ENCODE measurements at regions not wholly inside any gene's neighbourhood (a gene's known extent, or its start where the extent isn't known, plus 50 kb on each side); places are given as distances from the start of the nearest gene placed in this dataset.

- Histone ChIP-seq H2AFZ (ENCODE audit: low read depth, low read length) (no peak overlapping the region), H3K4me1 (ENCODE audit: insufficient read depth, low read length) (peaks cover 31% of the 10 kb centered on the region), H3K9me3 (ENCODE audit: insufficient read depth, low read length, severe bottlenecking) (no peaks in the 10 kb centered on the region), H3K4me2 (ENCODE audit: insufficient read depth, low read length) (no peak overlapping the region), H3K27me3 (ENCODE audit: insufficient read depth, low read length, poor library complexity) (no peaks in the 10 kb centered on the region), H3K79me2 (ENCODE audit: insufficient read depth, low read length) (no peaks in the 10 kb centered on the region), H3K9ac (ENCODE audit: low read depth, low read length) (no peak overlapping the region), H3K4me3 (ENCODE audit: low read depth in 1 of 2, low read length in 2 of 2) (no peak overlapping the region), H4K20me1 (ENCODE audit: insufficient read depth, low read length) (no peaks in the 10 kb centered on the region), H3K36me3 (ENCODE audit: insufficient read depth, low read length) (no peaks in the 10 kb centered on the region), H3K27ac (ENCODE audit: low read length) (no peak overlapping the region)
- ATAC-seq (ENCODE audit: insufficient read depth, low read depth) (no peak), DNase-seq (no peak)
- TF ChIP-seq EZH2 (IDR thresholded peaks at IDR 0.05; ENCODE audit: borderline replicate concordance, low read depth, low read length, severe bottlenecking): no peak
- TF ChIP-seq, protein P1, sequence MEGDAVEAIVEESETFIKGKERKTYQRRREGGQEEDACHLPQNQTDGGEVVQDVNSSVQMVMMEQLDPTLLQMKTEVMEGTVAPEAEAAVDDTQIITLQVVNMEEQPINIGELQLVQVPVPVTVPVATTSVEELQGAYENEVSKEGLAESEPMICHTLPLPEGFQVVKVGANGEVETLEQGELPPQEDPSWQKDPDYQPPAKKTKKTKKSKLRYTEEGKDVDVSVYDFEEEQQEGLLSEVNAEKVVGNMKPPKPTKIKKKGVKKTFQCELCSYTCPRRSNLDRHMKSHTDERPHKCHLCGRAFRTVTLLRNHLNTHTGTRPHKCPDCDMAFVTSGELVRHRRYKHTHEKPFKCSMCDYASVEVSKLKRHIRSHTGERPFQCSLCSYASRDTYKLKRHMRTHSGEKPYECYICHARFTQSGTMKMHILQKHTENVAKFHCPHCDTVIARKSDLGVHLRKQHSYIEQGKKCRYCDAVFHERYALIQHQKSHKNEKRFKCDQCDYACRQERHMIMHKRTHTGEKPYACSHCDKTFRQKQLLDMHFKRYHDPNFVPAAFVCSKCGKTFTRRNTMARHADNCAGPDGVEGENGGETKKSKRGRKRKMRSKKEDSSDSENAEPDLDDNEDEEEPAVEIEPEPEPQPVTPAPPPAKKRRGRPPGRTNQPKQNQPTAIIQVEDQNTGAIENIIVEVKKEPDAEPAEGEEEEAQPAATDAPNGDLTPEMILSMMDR (IDR thresholded peaks at IDR 0.05; ENCODE audit: borderline replicate concordance, extremely low read depth, low read length, poor library complexity, severe bottlenecking): no peak
Observed at GRCh38 chr18:28789502-28789901, 612.6 kb upstream of the CDH2 start.

DNA sequence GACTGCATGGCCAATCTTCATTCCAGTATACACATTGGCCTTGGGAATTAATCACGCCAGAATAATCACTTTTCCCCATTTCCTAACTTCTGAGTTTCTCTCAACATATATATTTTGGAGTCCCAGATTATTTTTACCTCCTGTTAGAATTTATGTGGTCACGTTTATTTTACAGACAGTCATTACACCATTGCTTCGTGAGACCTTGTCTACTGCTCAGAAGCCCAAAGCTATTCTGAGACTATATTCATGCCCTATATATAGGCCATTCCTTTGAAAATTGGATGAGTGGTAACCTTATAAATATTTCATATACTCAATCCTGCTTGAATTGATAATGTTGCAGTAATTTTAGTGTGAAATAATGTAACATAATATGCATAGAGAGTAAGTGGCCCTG, 610.0 kb upstream of the CDH2 start:
- Histone ChIP-seq H4K20me1 (ENCODE audit: insufficient read depth, low read length) (no peaks in the 10 kb centered on the region), H3K36me3 (ENCODE audit: insufficient read depth, low read length) (no peaks in the 10 kb centered on the region), H3K4me3 (ENCODE audit: low read depth in 1 of 2, low read length in 2 of 2) (no peak overlapping the region), H3K27me3 (ENCODE audit: insufficient read depth, low read length, poor library complexity) (no peaks in the 10 kb centered on the region), H2AFZ (ENCODE audit: low read depth, low read length) (no peak overlapping the region), H3K9ac (ENCODE audit: low read depth, low read length) (no peak overlapping the region), H3K9me3 (ENCODE audit: insufficient read depth, low read length, severe bottlenecking) (no peaks in the 10 kb centered on the region), H3K4me2 (ENCODE audit: insufficient read depth, low read length) (no peak overlapping the region), H3K4me1 (ENCODE audit: insufficient read depth, low read length) (peaks cover 37% of the 10 kb centered on the region), H3K79me2 (ENCODE audit: insufficient read depth, low read length) (no peaks in the 10 kb centered on the region), H3K27ac (ENCODE audit: low read length) (no peak overlapping the region)
- DNase-seq: no peak
- no peak for ATAC-seq (ENCODE audit: insufficient read depth, low read depth)
- TF ChIP-seq, protein P1 (IDR thresholded peaks at IDR 0.05; ENCODE audit: borderline replicate concordance, extremely low read depth, low read length, poor library complexity, severe bottlenecking): no peak
- no peak for TF ChIP-seq EZH2 (IDR thresholded peaks at IDR 0.05; ENCODE audit: borderline replicate concordance, low read depth, low read length, severe bottlenecking)

- Histone ChIP-seq H2AFZ (ENCODE audit: low read depth, low read length) (peak overlapping the region; percentile 74), H3K27ac (ENCODE audit: low read length) (peak overlapping the region; percentile 97), H3K4me1 (ENCODE audit: insufficient read depth, low read length) (peaks cover 80% of the 10 kb centered on the region), H3K4me3 (ENCODE audit: low read depth in 1 of 2, low read length in 2 of 2) (peak overlapping the region in 1 of 2 experiments; percentile 41; a peak in 2 of 4 replicates), H4K20me1 (ENCODE audit: insufficient read depth, low read length) (no peaks in the 10 kb centered on the region), H3K79me2 (ENCODE audit: insufficient read depth, low read length) (no peaks in the 10 kb centered on the region), H3K9ac (ENCODE audit: low read depth, low read length) (peak overlapping the region; percentile 59), H3K36me3 (ENCODE audit: insufficient read depth, low read length) (no peaks in the 10 kb centered on the region), H3K27me3 (ENCODE audit: insufficient read depth, low read length, poor library complexity) (no peaks in the 10 kb centered on the region), H3K4me2 (ENCODE audit: insufficient read depth, low read length) (peak overlapping the region; percentile 55), H3K9me3 (ENCODE audit: insufficient read depth, low read length, severe bottlenecking) (no peaks in the 10 kb centered on the region)
- TF ChIP-seq EZH2 (IDR thresholded peaks at IDR 0.05; ENCODE audit: borderline replicate concordance, low read depth, low read length, severe bottlenecking): no peak
- TF ChIP-seq, protein P1 (IDR thresholded peaks at IDR 0.05; ENCODE audit: borderline replicate concordance, extremely low read depth, low read length, poor library complexity, severe bottlenecking): no peak
- ATAC-seq (ENCODE audit: insufficient read depth, low read depth) (peak; percentile 83), DNase-seq (peak; percentile 72)
Observed at GRCh38 chr18:28781616-28782362, 604.9 kb upstream of the CDH2 start.
